Endothelial cell of hepatic sinusoid (primary cell): ENCODE measurements at regions not wholly inside any gene's neighbourhood (a gene's known extent, or its start where the extent isn't known, plus 50 kb on each side); places are given as distances from the start of the nearest gene placed in this dataset.

Source experiments
- in situ Hi-C: cut with HindIII; loops from 2 replicates; pipeline ENCODE4 v1.10.0; 2017; ENCODE audit warnings: low sequenced_read_pairs

DNA sequence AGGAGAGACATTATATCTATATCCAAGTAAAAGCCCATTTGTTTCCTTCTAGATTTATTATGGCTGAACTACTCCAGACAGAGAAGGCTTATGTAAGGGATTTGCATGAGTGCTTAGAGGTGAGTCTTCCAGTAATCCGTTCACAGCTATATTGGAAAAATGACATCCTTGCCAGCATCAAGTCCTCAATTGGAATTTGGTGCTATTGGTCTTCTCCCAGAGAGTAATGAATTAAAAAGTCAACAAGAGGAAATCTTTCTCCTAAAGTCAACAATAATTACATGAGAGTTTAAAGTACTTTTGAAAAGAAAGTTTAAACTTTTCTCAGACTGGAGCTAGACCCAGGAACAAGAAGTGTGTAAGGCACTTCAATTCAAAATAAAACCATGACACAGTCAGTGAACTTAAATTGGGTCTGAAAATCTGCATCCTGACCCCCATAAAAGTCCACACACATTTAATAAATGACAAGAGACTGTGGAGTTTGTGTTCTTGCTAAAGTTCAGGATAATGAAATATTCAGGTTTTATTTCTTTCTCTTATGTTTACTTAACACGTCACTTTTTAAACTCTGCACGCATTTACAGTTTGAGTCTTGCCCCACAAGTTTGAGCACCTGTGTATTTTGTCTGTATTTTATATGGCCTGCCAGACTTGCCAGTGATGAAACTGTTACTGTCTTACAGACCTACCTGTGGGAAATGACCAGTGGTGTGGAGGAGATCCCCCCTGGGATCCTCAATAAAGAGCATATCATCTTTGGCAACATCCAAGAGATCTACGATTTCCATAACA is 268.2 kb upstream of the UMPS start:
- in situ Hi-C loops, result no loop called here

- in situ Hi-C loops, result no loop called here
Measured at GRCh38 chr3:124463234-124463633, 267.0 kb upstream of the UMPS start.

DNA sequence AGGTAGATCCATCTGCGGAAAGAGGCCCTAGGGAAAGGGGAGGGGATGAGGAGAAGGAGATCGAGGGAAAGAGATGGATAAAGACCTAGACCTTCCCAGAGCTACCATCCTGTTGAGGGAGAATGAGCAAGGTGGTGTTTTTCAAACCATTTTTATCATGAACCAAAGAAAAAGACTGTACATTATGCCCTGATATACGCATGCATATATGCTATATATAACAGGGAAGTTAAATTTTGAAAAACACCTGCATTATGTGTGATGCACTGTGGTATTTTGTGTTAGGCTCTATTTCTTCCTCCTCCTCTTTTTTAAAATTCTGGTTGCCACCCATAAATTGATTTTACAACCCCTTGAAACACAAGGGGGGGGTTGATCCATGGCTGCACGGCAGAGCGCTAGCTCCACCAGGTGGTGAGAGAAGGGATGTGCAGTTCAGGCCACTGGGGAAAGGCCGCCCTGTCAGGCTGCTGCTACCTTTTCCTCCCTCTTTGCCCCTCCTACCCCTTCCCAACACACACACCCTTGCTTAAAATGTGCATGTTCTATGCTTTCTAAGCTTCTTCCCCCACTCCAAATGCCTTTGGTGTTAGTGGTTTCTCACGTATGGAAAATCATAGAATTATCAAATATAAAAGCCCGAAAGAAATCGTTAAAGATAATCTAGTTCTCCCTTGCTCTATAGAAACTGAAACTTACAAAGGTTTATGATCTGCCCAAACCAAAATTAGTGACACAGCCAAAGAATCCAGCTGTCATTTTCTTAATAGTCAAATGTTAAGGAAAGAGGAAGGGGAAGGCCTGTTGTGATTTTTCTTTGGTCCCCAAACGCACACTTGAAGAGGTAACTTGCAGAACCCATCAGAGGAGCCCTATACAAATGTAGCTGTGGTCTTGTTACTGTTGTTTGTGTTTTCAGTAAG is 262.0 kb upstream of the UMPS start:
- in situ Hi-C loops, result loop anchor here (5.0 kb wide), 2 partner anchors 41 to 54 kb away; no protein-coding TSS in a partner anchor

DNA sequence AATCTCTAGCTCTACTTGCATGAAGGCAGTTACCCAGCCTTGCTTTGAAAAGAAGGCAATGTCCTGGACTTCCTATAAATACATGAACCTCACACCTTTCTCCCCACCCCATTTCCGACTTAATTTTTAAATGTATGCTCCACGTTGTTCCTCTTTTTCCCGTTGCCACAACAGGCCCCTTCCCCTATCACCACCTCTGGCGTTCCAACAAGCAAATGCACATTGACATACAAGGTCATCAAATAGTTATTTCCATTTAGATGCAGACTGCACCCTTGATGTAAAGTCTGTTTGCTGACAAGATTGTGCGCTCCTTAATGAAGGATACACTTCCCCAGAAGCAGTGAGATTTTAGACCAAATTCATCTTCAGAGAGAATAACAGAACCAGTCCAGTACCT is 260.7 kb upstream of the UMPS start:
- in situ Hi-C loops, result loop anchor here (5.0 kb wide), 2 partner anchors 42 to 53 kb away; no protein-coding TSS in a partner anchor

GRCh38 chr3:124478830-124479229 is 251.4 kb upstream of the UMPS start:
- in situ Hi-C loops, result no loop called here

DNA sequence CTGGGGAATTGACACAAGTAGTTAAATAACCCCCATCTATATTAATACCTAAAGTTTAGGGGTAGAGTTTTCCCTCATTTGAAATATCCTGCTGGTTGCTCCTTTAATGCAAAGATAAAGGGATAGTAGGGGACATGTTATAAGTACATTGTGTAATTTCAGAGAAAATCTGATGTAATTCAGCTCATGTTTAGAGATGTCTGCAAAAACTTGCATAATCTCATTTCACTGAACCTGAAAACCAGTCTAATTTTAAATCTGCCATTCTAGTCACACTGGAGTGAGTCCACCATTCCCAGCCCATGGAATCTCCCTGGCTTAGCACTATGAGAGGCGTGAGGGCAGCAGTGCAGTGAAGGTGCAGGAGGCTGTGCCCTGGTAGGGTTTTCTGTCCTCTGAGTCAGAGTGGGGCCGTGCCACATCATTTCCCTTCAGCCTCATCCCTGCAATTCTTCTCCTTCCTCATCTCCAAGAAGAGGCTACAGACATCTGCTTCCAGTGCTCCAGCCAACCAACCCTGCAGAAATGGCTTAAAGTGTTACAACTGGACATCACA is 246.3 kb upstream of the UMPS start:
- in situ Hi-C loops, result no loop called here

DNA sequence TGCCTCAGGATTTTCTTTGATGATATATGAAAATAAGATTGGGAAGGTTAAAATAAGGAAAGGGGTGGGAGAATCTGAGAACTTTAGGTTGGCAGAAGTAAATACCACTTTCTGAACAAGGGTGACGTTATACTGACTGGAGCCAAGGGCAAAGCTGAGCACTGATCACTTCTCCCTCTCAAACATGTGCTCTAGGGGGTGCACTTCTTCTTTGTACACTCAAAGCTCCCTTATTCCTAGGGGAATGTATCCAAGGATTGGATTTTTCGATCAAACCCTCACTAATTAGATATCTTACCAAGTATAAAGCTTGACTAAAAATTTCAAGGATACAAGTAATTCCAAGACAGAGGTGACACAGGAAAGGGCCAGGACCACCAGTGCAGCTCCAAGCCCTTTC is 243.9 kb upstream of the UMPS start:
- in situ Hi-C loops, result no loop called here

DNA sequence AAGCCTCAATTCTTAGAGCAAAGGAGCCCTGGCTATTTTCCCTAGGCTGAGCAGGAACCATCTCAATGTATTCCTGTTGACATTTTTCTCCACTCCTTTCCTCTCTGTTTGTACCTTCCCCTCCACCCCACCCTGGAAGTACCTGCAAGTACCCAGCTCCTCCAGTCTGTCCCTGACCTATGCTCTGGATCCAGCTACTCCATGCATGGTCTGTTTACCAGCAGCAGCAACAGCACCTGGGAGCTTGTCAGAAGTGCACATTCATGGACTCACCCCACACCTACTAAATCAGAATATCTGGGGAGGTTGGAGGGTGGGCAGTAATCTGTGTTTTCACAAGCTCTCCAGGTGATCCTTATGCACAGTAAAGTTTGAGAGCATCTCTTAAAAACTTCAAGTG is 240.7 kb upstream of the UMPS start:
- in situ Hi-C loops, result no loop called here

DNA sequence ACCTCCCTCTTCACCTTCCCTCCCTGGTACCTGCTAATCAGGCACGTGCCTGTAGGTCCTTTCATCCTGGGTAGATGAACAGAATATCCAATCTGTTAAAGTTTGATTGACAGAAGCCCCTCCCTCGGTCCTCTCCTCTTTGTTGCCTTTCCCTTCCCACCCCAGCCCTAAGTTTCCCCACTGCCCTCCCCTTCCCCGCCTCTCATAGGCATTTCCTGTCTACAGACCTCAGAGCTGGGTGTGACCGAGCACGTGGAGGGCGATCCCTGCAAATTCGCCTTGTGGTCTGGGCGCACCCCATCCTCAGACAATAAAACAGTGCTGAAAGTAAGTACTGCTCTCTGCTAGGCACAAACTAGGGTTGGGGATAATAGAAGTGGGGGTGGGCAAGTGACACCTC is 239.2 kb upstream of the UMPS start:
- in situ Hi-C loops, result no loop called here

DNA sequence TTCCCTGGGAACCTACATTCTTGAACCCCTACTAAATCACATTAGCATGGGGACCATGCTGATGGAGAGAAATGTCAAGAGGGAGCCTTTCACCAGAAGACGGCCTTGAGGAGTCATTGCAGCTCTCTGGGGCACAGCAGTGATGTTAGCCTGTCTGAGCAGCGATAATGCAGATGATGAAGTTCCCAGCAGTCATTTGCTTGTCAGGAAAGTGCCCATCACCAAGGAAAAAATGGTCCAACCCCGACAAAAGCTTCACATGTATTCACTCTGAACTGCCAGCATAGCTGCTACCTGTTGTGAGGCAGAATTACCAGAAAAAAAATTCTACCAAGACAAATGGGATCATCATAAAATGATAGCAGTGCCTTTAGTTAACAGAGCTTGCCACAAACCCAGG is 238.4 kb upstream of the UMPS start:
- in situ Hi-C loops, result no loop called here

DNA sequence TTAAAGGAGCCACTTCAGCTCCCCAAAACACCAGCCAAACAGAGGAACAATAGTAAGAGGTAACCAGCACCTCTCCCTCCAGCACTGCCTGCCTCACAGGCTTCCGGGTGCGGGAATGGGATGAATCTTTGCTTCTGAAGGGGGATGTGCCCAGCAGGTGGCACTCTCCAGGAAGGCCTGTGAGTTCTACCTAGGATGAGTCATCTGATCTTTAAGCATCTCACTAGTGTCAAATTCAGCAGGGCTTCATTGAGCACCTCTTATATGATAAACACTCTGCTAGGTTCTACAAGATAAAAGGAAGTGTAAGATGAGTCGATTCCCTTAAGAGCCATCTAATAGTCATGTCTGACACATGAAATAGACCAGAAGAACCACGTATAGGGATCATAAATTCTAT is 237.4 kb upstream of the UMPS start:
- in situ Hi-C loops, result no loop called here

DNA sequence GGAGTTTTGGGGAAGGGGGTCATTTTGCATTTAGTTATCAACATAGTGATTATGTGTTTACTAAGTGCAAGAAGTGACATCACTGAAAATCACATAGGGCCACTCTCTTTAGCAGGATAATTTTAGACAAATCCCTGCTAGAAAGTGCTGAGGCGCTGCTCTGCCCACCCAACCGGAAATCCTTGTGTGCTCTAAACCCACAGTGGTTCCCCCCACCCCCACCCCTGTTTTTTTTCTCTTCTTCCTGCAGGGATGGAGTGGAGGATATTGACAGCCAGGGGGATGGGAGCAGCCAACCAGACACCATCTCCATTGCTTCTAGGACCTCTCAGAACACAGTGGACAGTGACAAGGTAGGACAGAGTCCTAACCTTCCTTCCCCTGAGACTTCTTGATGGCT is 234.2 kb upstream of the UMPS start:
- in situ Hi-C loops, result no loop called here

- in situ Hi-C loops, result no loop called here
Measured at GRCh38 chr3:124497487-124497886, 232.8 kb upstream of the UMPS start.

DNA sequence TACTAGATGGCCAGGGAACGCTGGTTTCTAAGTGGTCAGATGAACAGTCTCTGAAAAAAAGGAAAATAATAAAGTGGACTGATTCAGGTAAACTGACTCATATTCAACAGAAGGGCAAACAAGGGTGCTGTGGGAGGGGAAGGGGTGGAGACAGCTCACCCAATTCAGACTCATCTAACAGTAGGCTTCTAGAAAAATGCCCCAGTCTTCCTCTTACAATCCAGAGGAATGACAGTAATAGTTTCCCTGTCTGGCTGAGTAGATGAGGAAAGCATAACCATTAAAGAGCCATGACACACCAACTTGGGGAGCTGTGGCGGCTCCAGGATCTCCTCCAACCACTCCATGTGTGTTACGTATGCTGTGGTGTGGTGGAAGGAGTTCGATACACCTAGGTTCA is 231.4 kb upstream of the UMPS start:
- in situ Hi-C loops, result no loop called here

DNA sequence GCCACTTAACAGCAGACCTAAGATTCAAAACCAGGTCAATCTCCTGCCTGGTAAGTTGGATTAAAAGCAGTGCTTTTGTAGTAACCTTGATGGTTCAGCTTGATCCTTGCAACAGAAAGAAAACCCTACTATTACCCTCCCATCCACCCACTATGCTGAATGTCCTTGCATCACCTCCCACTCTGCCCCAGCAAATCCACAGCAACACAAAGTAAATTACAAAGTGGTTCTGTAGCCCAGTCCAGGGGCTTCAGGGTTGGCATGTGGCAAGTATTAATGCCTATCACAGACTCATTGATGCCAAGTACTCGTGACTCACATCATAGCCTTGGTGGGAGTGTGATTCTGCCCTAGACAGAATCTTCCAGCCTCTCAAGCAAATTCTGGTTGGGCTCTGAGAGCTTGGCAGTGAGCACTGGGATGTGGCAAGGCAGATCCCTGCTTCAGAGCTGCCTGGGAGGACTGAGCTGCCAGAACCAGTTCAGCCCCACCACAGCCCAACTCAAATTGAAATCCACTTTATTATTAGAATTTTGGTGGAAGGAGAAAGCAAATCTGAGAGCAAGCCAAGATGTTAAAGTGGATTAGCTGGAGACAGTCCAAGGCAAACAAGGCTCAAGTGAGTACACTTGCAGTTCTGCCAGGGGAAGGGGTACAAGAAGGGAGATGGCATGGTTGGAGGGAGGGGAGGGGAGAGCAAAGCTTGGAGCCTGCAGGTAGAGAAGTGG is 225.8 kb upstream of the UMPS start:
- in situ Hi-C loops, result no loop called here

DNA sequence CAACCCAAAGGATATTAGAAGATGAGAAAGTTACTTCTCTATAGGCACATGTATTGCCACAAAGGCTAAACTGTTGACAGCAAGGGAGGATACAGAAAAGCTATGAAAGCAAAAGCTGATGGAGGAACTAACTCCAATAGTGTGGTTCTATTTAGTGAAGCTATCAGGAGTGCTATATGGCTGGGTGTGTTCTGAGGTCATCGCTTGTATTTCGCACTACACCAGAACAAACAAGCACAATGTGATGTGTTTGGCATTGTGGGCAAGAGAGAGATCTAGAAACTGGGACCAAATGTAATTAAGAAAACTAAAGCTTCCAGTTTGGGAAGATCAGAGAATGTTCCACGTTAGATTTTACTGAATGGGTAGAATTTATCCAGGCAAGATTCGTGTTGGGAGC is 220.4 kb upstream of the UMPS start:
- in situ Hi-C loops, result no loop called here

- in situ Hi-C loops, result no loop called here
Measured at GRCh38 chr3:124510290-124510689, 220.0 kb upstream of the UMPS start.

DNA sequence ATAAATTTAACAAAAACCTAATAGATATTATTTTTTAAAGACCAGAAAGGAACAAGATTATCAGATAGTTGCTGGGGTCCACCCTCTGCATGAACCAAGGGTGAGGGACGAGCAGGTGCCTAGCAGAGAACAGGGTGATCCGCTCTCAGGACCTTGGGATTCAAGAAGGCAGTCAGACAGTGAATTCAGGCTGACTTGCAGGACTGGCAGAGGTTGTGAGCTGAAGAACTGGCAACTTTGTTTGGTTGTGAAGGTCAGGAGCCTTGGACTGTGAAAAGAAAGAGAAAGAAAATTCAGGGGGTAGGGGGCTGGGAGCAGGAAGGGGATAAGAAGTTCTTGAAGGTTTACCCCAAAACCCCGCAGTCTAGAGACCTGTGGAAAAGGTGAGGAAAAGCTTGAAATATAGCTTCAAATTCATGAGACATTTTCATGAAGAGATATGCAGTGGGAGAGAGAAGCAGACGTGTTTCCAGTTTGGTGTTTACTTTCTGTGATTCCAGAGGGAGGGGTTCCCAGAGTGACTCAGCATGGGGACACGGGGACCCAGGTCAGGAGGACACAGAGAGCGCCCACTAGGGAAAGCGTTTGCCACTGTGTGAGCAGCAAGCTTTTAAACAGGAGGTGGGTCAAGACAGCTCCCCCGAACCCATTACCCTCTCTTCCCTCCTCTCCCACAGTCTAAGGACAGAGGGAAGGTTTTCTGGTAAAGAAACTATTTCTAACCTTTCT is 217.2 kb upstream of the UMPS start:
- in situ Hi-C loops, result no loop called here

DNA sequence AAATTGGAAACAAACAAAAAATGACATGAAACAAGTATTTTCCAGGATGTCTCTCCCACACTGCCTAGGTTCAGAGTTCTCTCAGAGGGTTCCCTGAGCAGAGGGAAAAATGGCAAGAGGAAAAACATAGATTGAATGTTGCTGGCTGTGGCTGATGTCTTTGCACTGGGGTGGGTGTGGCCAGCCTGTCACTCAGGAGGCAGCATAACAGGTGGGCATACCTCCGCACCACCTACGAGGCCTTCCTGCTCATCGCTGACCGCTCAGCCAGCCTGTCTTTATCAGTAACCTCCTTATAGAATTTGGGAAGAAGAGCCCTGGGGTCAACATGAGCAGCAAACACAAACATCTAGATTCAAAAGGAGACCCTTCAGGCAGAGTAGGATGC is 216.6 kb upstream of the UMPS start:
- in situ Hi-C loops, result no loop called here

DNA sequence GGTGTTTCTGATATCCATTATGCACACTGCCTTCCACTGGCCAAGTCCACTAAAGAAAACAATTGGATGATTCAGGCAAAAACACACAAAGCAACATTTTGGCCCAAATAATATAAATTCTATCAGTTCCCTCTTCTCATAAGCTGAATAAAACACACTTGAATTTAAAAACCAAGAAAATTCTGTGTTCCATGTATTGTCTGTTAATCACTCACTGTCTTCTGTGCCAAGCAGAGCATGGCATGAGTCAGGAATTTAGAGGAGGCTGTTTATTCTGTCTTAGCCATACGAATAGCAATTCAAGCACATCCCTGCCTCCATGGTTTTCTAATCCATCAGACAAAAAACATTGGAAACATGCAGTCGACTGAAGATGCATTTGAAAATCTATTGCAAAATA is 215.6 kb upstream of the UMPS start:
- in situ Hi-C loops, result no loop called here
